Astrocyte (in vitro differentiated cells and primary cell): ENCODE measurements at regions not wholly inside any gene's neighbourhood (a gene's known extent, or its start where the extent isn't known, plus 50 kb on each side); places are given as distances from the start of the nearest gene placed in this dataset.

Source experiments
- CTCF ChIP-seq: IDR thresholded peaks from 2 replicates; pipeline ENCODE4 v1.5.1; 2011; ENCODE audit warnings: low read depth, mild to moderate bottlenecking, inconsistent platforms, low read length, moderate library complexity; ENCODE audit not compliant: insufficient read depth
- EZH2 ChIP-seq: IDR thresholded peaks from 2 replicates; pipeline ENCODE4 v1.6.1; 2012; ENCODE audit warnings: mild to moderate bottlenecking, low read length, inconsistent platforms; ENCODE audit not compliant: insufficient read depth

- TF ChIP-seq CTCF, result no peak
- TF ChIP-seq EZH2, result no peak
Observed at GRCh38 chr5:56457887-56458812, 225.0 kb upstream of the ANKRD55 start.
